Skin of body (tissue), 1 donor: ENCODE measurements at regions not wholly inside any gene's neighbourhood (a gene's known extent, or its start where the extent isn't known, plus 50 kb on each side); places are given as distances from the start of the nearest gene placed in this dataset.

Experiments
- DNase-seq: peaks from one replicate; lab custom pipeline; 2025; lab: John Stamatoyannopoulos, UW

- DNase-seq: no peak
These were observed 243.2 kb downstream of the CASP12 start for GRCh38 chr11:104655066-104655465.

DNA sequence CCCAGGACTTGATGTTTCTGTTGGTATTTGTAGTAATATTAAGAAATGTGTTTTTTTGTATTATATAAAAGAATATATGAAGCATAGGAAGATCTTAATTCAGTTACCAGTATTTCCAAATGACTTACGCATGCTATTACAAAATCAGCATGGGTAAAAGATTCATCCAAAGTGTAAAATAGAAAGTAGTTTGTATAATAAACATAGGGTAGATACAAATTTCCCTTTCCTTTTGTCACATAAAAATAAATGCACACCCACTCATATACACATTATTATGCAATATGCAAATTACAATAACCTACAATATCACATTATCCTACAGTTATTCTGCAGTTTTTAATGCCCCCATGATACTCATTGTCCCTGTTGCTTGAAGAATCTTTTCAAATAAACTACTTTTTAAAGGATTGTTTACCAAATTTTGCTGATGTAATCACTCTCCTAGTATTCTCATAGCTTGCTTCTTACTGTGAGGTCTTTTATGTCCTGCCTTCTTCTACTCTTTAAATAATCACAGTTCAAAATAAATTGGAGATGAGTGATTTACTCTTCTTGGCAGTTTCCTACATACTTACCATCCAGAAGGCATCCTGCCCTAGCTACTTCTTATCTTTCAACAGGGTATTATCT, 244.0 kb downstream of the CASP12 start:
- DNase-seq: no peak

DNA sequence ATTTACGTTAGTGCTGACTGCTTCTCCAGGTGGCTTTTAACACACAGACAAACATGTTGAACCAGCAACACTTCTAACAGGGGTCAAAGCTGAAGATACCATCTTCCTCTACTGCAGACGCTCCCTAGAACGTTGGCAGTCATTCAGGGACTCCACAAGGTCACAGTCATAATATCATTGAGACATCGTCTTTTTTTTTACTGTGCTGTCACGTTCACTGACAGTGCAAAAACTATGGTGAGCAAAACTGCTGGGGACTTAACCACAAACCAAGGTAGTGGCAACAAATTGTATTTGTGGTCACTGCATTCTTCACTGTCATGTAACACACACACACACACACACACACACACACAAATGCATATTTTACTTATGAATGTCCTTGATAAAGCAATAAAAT, 244.9 kb downstream of the CASP12 start:
- DNase-seq: no peak

DNA sequence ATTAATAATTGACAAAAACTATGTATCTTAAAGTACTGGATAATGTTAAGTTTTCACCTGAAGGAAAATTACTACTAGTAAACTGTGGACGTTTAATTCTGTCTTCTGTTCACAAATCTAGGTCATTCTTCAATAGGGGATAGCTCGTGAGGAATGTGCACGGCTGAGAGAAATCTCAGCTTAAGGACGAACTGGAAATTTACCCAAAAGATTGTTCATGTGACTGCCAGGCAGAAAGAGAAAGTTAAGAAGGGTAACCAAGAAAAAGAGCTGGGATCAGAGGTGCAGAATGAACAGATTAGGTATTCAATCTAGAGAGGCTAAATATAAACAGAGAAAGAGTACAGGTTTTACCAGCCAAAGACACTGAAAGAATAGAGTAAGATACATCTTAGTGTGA, 245.3 kb downstream of the CASP12 start:
- no peak for DNase-seq

DNA sequence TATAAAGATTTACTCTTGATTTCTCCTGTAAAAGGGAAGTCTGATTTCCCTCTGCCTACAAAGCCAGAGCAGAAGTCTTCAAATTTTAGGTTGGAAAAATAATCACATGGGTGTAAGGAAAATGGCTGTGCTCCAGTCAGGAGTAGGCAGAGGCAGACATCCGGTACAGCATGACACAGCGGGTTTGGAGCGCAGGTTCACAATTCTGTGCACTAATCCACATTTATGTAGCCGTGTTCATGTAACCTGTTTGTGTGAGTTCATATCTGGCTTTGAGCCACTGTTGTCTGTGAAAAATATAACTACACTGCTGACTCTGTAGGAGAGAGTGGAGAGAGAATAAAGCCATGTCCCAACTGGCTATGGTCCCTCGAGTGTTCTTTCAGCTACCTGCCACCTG, 248.0 kb downstream of the CASP12 start:
- no peak for DNase-seq

DNA sequence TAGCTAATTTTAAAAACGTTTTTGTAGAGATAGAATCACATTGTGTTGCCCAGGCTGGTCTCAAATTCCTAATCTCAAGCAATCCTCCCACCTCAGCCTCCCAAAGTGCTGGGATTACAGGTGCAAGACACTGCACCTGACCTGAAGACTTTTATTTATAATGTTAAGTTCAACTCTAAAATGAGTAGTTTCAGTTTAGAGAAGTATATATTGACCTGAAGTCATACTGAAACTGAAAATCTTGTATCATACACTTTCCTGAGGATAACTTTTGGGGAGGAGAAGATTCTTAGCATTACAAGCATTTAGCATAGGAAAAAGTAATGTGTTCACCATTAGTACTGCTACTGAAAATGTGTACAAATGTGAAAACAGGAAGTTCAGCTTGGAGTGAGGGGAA, 249.3 kb downstream of the CASP12 start:
- no peak for DNase-seq

- DNase-seq: no peak
These were observed 252.7 kb downstream of the CASP12 start for GRCh38 chr11:104645261-104646222.

DNA sequence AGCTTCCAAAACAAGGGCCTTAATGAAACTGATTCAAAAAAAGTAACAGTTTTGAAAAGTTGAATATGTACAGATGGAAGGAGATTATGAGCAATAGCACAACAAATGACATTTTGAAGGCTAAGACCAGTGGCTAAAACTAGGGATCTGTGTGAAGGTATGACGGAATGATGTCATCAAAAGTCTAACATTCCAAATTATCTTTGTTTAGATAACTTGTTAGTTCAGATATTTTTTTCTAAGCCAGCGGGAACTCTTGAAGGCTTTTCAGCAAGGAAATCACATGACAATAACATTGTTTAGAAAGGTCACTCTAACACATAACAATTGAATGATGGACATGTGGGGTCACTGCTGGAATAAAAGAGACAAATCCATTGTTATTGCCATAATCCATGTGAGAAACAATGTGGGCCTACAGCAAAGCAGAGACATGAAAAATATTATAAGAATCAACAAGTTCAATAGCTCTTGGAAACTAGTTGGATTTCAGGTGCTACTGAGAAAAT, 260.5 kb downstream of the CASP12 start:
- DNase-seq: no peak

DNA sequence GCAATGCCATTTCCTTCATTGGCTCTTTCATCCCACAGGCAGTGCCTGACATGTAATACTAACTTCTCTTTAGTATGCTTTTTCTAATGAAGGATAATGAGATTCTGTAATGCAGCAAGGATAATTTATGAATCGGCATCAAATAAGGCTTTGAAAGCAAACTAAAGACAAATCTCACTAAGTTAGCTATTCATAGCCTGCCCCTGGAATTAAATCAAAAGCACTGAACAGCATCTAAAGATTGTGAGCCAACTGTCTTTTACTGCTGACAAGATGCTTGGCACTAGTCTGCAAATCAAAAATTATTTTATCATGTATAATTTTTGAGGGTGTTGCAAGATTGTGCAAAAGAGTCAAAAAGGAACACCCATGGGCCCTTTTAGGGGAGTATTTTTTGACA, 265.0 kb downstream of the CASP12 start:
- no peak for DNase-seq

GRCh38 chr11:104630352-104630751, 267.9 kb downstream of the CASP12 start:
- no peak for DNase-seq

GRCh38 chr11:104625246-104625645, 273.0 kb downstream of the CASP12 start:
- no peak for DNase-seq

GRCh38 chr11:104624021-104624420, 274.2 kb downstream of the CASP12 start:
- no peak for DNase-seq

- DNase-seq: no peak
These were observed 274.7 kb downstream of the CASP12 start for GRCh38 chr11:104623518-104623917.

DNA sequence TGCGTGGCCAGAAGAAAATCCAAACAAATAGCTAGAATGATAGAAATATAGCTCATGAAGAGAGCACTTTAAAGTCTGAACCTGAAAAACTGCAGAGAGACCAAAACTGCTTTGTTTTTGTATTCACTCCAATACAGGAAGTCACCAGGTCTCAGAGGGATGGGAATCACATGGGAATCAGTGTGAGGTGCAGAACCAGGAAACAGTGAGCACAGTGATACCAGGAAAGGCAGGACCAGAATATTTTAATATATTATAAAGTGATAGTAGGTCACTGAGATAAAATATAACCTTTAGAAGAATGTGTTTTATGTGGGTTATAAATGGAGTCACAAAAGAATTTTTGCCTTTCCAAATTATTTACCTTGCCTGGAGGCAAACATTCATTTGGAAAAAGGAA, 277.3 kb downstream of the CASP12 start:
- no peak for DNase-seq

DNA sequence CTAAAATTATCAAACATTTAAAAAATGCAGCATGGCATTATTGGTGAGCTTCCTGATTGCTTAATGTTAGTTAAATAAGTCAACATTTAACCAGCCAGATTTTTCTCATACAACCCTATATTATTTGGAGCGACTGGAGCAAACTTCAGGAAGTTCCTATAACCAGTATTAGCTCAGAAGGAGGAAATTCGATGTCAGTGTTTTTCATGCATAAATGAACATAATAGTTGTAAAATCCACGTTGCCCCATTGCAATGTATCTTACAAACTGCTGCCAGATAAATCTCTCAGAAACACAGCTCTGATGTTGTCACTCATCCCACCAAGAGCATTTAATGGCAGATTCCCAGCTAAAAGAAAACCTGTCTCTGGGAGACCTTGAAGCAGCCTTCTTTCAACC, 278.5 kb downstream of the CASP12 start:
- no peak for DNase-seq

DNA sequence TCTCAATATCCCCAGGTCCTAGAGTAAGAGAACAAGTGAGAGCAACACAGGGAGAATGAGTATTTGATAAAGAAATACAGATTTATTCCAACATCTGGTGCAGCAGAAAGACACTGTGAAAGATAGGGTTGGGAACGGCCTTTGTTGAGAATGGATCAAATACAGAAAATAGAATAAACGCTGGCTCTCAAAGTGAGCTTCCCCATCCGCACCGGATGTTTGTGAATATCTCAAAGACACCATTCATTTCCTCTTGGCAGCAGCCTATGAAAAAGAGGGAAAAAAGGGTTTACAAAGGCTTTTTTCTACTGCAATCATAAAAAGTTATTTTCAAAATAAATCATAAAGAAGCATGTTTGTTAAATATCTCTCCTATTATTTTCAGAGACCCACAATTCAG, 279.3 kb downstream of the CASP12 start:
- DNase-seq: no peak

DNA sequence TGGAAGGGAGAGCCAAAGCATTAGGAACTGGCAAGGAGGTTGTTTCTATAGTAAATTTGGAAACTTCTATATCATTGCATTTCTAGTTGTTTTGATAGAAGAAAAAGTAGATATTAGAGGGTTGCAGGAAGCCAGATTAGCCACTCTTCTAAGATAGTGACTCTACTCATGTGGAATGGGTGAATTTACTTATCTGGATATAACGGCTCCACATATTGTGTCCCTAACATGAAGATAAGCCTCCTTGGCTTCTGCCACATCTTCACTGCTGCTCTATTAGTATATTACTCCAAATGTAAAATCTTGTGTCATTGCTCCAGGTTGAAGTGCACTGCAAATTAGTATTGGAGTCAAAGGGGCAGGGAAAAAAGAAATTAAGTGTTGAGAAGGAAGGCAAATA, 283.3 kb downstream of the CASP12 start:
- no peak for DNase-seq

- no peak for DNase-seq
These were observed 284.1 kb downstream of the CASP12 start for GRCh38 chr11:104614117-104614680.

DNA sequence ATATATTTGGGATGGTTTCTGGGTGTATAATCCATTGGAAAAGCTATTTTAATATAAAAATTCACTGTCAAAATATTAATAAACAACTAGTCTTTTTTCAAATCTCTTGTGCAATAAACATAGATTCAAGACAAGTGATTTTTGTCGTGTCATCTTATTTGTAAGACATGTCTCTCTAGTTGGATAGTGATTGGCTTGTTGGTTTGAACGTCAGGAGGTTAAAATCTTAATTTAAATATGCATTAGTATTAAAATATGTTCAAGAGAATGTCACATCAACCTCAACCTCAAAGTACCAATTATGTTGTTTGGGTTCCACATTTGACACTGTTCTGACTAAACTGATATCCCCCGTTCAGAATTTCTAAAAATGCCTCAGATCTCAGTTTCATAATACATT, 287.6 kb downstream of the CASP12 start:
- no peak for DNase-seq

DNA sequence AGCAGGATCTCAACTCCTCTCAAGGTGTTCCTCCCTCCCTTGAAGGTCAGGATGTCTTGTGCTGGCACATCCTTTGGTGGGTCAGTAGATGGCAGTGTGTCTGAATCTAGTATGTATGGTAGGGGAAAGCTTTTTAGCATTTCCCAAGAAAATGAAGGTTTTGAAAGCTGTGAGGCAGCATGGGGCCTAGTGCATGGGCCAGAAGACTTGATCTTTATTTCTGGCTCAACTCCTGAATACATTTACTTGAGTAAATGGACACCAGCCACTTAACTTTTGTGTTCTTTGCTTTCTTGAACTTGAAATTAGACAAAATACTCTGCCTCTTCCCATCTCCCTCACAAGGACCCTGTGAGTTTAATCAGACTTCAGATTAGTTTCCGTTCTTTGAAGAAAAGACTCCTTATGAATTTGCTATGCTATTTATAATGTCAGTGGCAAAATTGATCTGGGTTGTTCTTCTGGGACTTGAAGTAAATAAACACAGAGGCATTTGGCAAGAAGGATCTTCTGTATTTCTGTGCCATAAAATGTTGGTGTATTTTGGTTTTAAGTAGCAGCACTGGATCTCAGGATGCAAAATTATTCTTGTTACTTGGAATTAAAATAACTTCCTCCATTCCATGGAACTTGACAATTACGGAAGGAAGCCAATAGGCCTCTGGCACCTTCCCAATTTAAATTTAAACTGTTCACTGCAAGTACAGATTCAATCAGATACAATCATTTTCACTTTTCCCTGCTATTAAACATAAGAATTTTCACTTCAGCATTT, 288.8 kb downstream of the CASP12 start:
- DNase-seq: peak; percentile 67

DNA sequence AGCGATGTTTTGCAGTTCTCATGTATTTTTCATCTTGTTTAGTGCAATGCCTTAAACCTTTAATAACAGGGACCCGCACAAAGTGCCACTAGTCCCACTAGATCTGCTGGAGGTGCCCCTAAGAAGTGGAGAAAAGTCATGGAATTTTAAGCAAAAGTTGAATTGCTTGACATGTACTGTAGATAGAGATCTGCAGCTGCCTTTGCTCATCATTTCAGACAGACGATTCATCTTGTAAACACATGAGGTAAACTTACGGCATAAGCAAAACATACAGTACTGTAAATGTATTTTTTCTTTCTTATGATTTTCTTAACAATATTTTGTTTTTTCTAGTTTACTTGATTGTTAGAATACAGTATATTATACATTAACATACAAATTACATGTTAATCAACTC, 295.6 kb downstream of the CASP12 start:
- no peak for DNase-seq
